ENCODE measurements at regions not wholly inside any gene's neighbourhood (a gene's known extent, or its start where the extent isn't known, plus 50 kb on each side); places are given as distances from the start of the nearest gene placed in this dataset.

- TF ChIP-seq CTCF (IDR thresholded peaks at IDR 0.05; ENCODE audit: poor library complexity, severe bottlenecking) (no peak), EP300 (conservative IDR thresholded peaks at IDR 0.05; ENCODE audit: poor library complexity, severe bottlenecking) (no peak), POLR2AphosphoS5 (IDR thresholded peaks at IDR 0.05) (no peak), REST (IDR thresholded peaks at IDR 0.05; ENCODE audit: borderline replicate concordance) (no peak), EZH2 (IDR thresholded peaks at IDR 0.05; ENCODE audit: borderline replicate concordance, insufficient read depth, low read length, poor library complexity, severe bottlenecking) (no peak)
These were observed 615.0 kb downstream of the TMA16 start for GRCh38 chr4:164109503-164109902.
